GM18508 (cell line): ENCODE measurements at regions not wholly inside any gene's neighbourhood (a gene's known extent, or its start where the extent isn't known, plus 50 kb on each side); places are given as distances from the start of the nearest gene placed in this dataset.
A peak's percentile ranks its signal among the peaks of the same experiment; 100 is the strongest.
"Not testable (repeated sequence)": the region's sequence is repeated elsewhere in the genome, so short reads cannot be mapped to it uniquely, and the experiment has no call there.

Experiments
- ATAC-seq: cut with Tn5 transposase; IDR thresholded peaks from one replicate; pipeline ENCODE4 v1.9.1; 2021; ENCODE audit warnings: moderate number of reproducible peaks; ENCODE audit not compliant: insufficient read depth, unreplicated experiment

DNA sequence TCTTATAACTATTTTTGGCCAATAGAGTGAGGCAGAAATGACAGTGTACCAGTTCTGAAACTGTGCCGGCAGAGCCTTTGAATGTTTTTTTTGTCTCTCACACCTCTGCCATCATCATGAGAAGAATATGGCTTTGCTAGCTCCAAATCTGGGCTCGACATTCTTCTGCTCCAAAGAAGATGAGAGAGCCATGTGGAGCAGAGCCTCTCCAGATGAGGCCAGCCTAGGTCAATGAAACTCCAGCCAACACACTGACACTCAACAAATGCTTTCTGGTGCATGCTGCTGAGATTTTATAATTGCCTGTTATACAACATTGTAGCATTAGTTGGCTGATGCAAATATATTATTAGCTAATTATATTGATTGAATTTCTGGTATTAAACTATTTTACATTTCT is 154.7 kb downstream of the SLC38A4 start:
- ATAC-seq = no peak

DNA sequence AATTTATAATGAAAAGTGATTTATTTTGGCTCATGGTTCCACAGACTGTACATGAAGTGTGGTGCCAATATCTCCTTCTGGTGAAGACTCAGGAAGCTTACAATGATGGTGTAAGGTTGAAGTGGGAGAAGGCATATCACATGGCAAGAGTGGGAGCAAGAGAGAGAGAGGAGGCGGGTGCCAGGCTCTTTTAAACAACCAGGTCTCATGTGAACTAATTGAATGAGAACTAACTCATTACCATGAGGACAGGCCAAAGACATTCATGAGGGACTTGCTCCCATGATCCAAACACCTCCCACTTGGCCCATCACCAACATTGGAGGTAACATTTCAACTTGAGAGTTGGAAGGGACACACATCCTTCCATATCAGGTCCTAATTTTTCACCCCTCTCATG is 155.2 kb downstream of the SLC38A4 start:
- no peak for ATAC-seq

DNA sequence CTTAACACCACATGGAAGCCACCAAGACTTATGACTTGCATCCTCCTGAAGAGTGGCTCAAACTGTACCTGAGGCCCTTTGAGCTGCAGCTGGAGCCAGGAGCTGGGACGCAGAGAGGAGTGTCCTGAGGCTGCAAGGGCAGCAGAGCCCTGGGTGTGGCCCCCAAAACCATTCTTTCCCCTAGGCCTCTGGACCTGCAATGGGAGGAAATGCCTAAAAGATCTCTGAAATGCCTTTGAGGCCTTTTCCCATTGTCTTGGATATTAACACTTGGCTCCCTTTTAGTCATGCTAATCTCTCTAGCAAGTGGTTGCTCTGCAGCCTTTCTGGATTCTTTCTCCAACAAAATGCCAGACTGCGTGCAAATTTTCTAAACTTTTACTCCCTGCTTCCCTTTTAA is 156.1 kb downstream of the SLC38A4 start:
- ATAC-seq = no peak

DNA sequence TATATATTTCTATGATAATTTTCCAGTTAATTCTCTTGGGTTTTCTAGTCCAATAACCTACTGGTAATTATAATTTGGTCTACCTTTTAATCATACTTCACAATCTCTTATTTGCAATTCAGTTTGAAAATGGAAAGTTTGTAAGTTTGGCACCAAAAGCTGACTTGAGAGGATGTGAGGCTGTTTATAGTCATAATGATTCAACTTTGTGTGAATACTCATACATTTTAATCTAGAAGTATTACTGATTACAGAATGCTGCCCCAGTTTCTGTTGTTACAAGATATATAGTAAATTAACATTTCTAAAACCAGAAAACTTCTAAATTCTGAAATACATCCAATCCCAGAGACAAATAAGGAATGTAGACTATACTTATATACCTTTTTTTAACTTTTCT is 158.2 kb downstream of the SLC38A4 start:
- ATAC-seq = no peak

DNA sequence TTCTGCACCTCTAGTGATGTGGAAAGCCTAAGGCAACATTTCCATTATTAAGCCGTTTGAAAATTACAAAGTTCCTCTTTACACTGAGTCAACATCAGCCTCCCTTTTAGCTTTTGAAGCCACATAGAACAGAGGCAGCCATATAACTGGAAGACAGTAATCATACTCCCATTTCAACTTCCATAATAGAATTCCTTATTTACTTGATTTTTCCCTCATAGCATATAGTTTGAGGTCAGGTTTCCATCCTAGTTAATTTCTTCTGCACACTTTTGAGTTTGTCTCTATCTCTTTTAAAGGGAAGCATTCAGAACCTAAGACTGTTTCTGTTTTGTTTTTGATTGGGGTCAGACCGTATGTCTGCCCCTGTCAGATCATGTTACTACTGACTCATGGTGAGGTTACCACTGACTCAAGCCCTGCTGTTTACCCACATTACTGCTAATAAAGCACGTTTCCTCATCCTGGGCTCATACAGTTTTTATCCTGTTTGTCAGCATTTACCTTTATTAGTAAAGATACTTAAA is 161.0 kb downstream of the SLC38A4 start:
- peak; percentile 68 for ATAC-seq

DNA sequence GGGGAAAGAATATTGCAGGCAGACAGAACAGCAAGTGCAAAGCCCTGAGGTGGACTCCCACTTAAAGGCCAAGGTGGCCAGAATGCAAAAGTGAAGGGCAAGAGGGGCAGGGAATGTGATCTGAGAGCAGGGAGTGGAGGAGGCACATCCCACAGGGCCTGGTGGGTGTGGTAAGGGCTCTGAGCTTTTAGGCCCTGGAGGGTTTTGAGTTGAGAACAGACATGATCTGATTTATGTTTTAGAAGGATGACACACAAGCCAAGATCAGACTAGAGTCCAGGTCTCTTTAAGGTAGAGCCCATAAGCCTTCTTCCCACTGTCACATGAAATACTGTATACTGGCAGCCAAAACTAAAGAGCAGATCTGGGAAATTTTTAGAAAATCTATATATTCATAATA is 162.5 kb downstream of the SLC38A4 start:
- ATAC-seq = no peak

DNA sequence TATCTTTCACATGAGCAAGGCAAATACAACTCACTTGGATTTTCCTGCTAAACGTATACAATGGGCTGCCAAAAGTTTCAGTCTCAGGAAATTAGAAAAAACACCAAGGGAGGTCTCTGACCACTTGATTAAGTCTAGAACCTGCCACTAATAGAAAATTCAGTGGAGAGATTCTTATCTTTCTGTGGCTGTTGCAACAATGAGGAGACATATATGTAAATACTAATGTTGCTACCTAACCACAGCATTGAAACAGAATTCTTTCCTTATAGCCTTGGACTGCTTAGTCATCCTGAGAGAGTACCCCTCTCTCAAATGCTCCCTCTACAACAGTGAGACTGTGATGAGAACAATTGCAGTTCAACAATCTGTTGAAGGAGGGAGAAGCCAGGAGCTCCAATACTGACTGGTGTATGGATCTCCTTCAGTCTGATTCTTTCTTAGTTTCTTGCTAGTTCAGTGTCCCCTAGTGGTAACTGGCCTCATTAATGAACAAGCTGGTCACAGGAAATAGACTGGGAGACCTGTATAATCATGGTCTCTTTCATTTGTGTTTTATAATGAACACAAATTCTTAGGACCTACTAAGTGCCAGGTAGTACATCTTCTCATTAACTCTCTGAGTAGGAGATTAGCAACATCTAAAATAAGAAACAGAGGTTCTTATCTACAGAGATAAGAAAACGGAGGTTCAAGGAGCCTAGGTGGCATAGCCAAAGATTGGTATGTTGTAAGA is 164.5 kb downstream of the SLC38A4 start:
- ATAC-seq = peak; percentile 64

DNA sequence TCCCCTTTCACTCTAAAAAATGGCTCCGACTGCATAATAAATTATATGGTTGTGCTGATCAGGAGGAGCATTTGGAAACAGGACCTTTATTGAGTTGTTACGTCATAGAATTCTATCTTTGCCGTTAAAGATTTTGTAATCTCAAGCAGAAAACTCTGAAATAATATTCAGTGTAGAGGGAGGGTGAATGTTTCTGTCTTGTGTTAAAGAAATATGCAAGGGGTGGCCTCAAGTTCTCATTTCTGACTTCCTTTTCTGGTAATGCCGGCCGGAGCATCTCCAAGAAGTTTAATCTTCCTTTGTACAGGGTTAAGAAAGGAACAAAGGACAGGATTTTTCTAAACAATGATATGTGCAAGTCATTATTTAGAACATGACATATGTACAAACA is 165.1 kb downstream of the SLC38A4 start:
- no peak for ATAC-seq

DNA sequence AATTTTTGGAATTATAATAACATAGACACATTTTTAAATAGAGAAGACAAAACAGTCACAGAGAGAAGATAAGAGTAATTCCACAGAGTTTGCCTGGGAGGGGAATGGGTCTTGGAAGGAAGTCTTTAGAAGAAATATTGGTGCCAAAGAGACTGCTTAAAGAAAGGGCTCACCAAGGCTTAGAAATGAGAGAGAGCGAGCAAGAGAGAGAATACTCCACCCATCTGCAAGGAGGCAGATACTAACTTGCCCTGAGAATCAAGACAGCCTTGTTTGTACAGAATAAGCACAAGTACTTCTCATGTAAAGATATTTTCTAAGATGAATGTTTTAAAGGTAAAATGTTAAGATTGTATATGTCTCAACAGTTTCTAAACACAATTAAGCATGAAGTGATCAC is 165.5 kb downstream of the SLC38A4 start:
- ATAC-seq = no peak

DNA sequence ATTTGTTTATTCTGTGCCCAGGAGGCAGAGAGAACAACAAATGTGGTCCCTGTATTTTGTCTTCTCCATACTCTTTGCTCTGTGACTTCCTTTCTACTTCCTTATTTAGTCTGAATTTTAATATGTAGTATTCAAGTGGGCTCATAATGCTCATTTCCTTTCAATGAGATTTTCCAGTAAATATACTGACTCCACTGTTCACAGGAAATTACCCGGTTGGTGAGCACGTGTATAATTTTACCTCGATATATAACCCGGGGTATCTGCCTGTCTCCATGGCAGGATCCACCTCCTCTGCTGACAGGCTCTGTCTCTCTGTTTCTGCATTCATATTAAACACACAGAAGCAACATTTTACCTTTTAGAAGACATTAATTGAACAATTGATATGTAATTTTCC is 166.0 kb downstream of the SLC38A4 start:
- no peak for ATAC-seq

DNA sequence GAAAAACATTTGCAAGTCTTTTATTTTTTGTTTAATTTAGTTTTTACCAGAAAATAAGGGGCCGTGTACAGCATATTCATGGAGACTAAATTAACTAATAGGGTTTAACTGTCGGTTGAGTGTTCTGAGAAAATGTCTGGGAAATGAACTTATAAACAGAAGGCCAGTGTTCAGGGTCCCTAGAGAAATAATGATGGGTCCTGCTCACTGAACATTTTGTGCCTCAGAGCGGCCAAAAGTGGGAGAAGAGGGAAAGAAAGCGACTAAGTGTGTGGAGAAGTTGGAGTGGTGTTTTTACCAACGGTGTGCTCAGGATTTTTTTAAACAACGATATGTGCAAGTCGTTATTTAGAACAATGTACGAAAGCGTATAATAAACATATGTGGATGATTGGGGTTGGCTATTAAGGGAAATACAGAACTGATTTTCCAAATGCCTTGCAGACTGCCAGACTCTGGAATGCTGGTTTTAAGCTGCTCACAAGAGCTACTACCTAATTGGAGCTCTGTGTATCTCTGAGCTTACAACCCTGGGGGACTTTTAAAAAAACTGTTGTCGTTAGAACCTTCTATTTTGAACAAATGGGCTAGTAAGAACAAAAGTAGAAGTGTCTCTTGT is 166.7 kb downstream of the SLC38A4 start:
- no peak for ATAC-seq

DNA sequence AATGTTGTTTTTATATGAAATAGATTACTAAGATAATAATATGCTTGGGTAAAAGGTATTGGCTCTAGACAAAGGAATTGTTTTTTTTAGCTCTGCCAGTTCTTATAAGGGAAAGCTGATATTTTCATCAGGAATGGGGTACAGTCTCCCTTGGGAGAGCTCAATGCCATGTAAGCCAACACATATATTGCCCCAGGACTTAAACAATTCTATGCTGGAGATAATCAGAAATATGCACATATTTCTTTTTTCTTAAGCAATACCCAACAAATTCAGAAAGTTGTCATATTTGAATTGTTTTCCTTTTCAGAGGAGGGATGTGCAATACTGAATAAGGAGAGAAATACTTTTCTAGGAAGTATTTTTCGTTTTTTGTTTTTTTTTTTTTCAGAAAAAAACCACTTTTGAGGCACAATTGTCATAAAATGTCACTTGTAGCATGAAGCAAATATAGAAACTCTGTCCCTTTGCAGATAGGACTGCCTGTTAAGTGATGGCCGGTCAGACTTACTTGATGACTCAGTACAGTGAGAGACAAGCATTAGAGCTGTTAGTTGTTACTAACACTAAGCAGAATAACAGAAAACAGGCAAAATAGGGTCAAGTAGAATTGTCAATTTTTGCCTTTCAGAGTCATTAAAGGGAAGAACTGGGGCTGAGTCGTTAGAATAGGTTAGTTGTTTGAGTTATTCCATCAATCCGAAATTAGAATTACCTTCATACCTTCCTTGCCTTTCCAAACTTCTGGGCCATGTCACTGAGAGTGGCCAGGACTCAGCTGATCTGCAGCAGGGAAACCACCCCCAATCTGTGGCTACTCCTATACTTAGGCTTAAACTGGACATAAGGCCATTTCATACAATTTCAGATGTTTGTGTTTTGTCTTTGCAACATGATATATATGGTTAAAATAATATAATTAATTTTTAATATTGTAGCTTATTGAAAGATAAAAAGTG is 168.1 kb downstream of the SLC38A4 start:
- no peak for ATAC-seq

DNA sequence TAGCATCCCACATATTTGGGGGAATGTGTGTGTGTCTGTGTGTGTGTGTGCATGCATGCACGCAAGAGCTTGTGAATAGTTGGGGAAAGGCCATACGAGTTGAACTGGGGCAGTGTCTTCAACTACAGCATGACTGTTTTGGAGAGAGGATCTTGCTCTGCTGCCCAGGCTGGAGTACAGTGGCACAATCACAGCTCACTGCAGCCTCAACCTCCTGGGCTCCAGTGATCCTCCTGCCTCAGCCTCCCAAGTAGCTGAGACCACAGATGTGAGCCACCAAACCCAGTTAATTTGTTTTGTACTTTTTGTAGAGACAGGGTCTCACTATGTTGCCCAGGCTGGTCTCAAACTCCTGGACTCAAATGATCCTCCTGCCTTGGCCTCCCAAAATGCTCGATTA is 169.8 kb downstream of the SLC38A4 start:
- not testable (repeated sequence) for ATAC-seq

DNA sequence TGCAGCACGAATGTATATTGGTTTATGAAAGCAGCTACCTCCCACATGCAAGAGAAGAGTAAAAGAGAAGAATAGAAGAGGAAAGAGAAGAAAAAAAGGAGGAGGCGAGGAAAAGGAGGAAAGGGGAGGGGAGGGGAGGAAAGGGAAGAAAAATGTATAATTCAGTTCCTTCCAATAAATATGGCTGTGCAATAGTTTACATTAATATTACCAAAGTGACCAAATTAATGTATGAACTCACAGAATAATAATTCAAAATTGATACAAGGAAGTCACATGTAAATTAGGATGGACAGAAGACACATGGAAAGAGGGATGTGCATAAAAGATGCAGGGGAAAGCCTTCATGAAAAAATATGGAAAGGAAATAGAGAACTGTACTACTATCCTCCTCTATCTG is 172.5 kb downstream of the SLC38A4 start:
- ATAC-seq = no peak

DNA sequence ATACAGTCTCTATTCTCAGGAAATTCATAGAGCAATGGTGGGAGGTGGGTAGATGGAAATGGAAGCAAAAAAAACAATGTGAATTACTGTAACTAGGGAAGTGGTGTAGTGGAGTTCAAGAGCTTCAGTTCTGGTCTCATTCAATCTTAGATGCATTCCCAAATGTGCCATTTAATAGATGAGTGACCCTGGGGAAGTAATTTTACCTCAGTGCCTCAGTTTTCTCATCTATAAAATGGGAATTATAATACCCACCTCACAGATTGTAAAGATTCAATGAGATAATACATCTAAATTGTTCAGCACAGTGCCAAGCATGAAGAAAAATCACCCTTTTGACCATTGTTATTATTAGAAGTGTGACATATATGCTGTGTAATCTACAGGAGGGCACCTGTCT is 173.1 kb downstream of the SLC38A4 start:
- ATAC-seq = no peak

DNA sequence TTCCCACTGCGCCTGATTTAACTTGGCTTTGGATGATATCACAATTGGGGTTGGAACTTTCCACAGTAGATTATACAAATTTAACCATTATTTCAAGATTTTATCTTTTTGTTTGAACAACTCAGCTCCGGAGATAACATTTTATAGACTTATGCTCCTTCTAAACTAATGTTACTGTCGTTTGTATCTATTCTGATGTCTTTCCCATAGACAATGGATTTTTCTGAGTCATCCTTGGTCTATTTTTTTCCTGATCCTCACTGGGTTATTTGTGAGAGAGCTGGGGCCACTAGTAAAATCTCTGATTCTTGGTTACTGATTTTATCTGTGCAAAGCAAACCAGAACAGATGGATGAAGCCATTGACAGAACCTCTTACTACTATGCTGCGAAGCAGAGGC is 175.1 kb downstream of the SLC38A4 start:
- no peak for ATAC-seq

DNA sequence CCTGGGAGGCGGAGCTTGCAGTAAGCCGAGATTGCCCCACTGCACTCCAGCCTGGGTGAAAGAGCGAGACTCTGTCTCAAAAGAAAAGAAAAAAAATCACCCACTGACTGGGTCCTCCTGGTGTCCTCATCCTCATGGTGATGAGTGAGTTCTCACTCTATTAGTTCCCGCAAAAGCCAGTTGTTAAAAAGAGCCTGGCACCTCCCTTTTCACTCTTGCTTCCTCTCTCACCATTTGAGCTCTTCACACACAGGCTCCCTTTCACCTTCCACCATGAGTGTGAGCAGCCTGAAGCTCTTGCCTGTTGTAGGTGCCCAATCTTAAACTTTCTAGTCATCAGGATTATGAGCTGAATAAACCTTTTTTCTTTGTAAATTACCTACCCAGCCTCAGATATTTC is 176.4 kb downstream of the SLC38A4 start:
- ATAC-seq = no peak

DNA sequence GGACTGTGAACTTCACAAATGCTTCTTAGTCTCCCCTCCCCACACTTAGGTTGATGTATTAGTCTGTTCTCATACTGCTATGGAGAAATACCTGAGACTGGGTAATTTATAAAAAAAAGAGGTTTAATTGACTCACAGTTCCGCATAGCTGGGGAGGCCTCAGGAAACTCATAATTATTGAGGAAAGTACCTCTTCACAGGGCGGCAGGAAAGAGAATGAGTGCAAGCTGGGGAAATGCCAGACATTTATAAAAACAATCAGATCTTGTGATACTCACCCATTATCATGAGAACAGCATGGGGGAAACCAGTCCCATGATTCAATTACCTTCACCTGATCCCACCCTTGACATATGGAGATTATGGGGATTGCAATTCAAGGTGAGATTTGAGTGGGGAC is 178.8 kb downstream of the SLC38A4 start:
- ATAC-seq = no peak

DNA sequence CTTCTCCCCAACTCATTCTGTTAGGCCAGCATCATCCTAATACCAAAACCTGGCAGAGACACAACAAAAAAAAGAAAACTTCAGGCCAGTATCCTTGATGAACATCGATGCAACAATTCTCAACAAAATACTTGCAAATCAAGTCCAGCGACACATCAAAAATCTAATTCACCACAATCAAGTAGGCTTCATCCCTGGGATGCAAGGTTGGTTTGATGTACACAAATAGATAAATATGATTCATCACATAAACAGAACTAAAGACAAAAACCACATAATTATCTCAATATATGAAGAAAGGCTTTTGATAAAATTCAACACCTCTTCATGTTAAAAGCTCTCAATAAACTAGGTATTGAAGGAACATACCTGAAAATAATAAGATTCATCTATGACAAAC is 184.1 kb downstream of the SLC38A4 start:
- ATAC-seq = not testable (repeated sequence)

DNA sequence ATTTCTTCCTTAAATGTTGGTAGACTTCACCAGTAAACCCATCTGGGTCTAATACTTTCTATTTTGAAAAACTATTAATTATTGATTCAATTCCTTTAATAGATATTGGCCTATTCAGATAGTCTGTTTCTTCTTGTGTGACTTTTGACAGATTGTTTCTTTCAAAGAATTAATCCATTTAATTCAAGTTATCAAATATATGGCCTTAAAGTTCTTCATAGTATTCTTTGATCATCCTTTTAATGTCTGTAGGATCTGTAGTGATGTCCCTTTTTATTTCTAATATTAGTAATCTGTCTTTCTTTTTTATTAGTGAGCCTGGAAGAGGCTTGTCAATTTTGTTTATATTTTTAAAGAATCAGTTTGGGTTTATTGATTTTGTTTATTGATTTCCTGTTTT is 190.0 kb downstream of the SLC38A4 start:
- ATAC-seq = no peak
